HEK293T (cell line): ENCODE measurements at regions not wholly inside any gene's neighbourhood (a gene's known extent, or its start where the extent isn't known, plus 50 kb on each side); places are given as distances from the start of the nearest gene placed in this dataset.

Experiments used
- FOXA1 ChIP-seq: fragments of 450-650 bp; IDR thresholded peaks from 2 replicates; pipeline ENCODE4 v1.6.1; 2016; ENCODE audit warnings: mild to moderate bottlenecking
- HDGF ChIP-seq: fragments of 450-650 bp; IDR thresholded peaks from 2 replicates; pipeline ENCODE4 v1.6.1; 2017; ENCODE audit warnings: antibody characterized with exemption, borderline replicate concordance
- NFRKB ChIP-seq: fragments of 450-650 bp; IDR thresholded peaks from 2 replicates; pipeline ENCODE4 v1.6.1; 2016; ENCODE audit warnings: mild to moderate bottlenecking, moderate library complexity

DNA sequence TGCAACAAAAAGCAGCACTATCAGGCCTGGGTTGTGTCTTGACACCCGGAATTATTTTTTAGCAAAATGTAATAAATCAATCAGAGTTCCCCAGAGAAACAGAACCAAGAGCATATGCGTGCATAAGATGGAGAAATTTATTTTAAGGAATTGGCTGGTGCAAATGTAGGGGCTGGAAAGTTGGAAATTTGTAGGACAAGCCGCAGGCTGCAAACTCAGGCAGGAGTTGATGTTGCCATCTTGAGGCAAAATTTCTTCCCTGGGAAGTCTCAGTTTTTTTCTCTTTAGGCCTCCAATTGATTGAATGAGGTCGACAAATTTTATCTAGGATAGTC is 158.9 kb upstream of the FAM20A start:
- TF ChIP-seq FOXA1 (no peak), HDGF (no peak), NFRKB (no peak)
